A549 (cell line): ENCODE measurements at regions not wholly inside any gene's neighbourhood (a gene's known extent, or its start where the extent isn't known, plus 50 kb on each side); places are given as distances from the start of the nearest gene placed in this dataset.

Source experiments
- ATAC-seq, 2 experiments: fragments of 200-7000 bp in 1 of 2; fragments of >200 bp in 1 of 2; cut with Nextera tagmentation in 1 of 2; cut with Tn5 transposase in 1 of 2; 3 replicates each; pipeline versions ENCODE4 v1.8.0 to v1.9.1; 2018 to 2020; ENCODE audit warnings: mild to moderate bottlenecking in 1 of 2, moderate library complexity in 1 of 2
- CTCF ChIA-PET: fragments of 300-600 bp; sonication (Branson Sonifier 250); formaldehyde crosslinking; extraction: SDS; loops from one replicate; lab custom pipeline; 2021; ENCODE audit warnings: antibody characterized with exemption, inconsistent platforms; lab: Yijun Ruan, JAX
- POLR2A ChIA-PET: fragments of 350-600 bp; formaldehyde crosslinking; extraction: SDS; loops from one replicate; lab custom pipeline; 2021; ENCODE audit warnings: antibody characterized with exemption, inconsistent platforms; lab: Yijun Ruan, JAX
- DNase-seq, 2 experiments: peaks; one replicate each; pipeline versions ENCODE4 v3.0.0 to v3.0.0-alpha.2; 2011 to 2016; ENCODE audit warnings: low read depth in 1 of 2, low spot score in 1 of 2
- FAIRE-seq: peaks from 2 replicates; lab custom pipeline; 2011; peaks lifted over from hg19 to GRCh38; lab: Jason Lieb, UNC
- H3K27ac ChIP-seq, 2 experiments: fragments of >200 bp; sonication (Bioruptor Twin); formaldehyde crosslinking; 3 replicates each; pipeline ENCODE4 v1.5.1; 2016 to 2017
- H3K4me1 ChIP-seq: fragments of >200 bp; sonication (Bioruptor Twin); formaldehyde crosslinking; 3 replicates; pipeline ENCODE4 v1.6.1; 2016
- H3K4me2 ChIP-seq: fragments of >200 bp; sonication (Bioruptor Twin); formaldehyde crosslinking; 3 replicates; pipeline ENCODE4 v1.6.1; 2016
- H3K4me3 ChIP-seq: fragments of >200 bp; sonication (Bioruptor Twin); formaldehyde crosslinking; 3 replicates; pipeline ENCODE4 v1.5.1; 2016
- H3K9me3 ChIP-seq: fragments of >200 bp; sonication (Bioruptor Twin); formaldehyde crosslinking; 3 replicates; pipeline ENCODE4 v1.6.1; 2016
- BHLHE40 ChIP-seq: IDR thresholded peaks from 2 replicates; pipeline ENCODE4 v1.6.1; 2012; ENCODE audit warnings: low read depth, low read length, inconsistent platforms
- CBX2 ChIP-seq: fragments of 200-600 bp; sonication (generic); IDR thresholded peaks from 2 replicates; pipeline ENCODE4 v1.6.1; 2016; ENCODE audit warnings: low read depth, mild to moderate bottlenecking, borderline replicate concordance
- CBX8 ChIP-seq: fragments of 200-600 bp; sonication (generic); IDR thresholded peaks from 2 replicates; pipeline ENCODE4 v1.6.1; 2016
- CEBPB ChIP-seq, 2 experiments: fragments of >200 bp in 1 of 2; sonication (Bioruptor Twin) in 1 of 2; formaldehyde crosslinking in 1 of 2; IDR thresholded peaks; 2 replicates each; pipeline ENCODE4 v1.6.1; 2012 to 2016
- EHF ChIP-seq: fragments of 250-450 bp; sonication (Bioruptor Pico); IDR thresholded peaks from 2 replicates; pipeline ENCODE4 v1.5.0; 2020; ENCODE audit warnings: mild to moderate bottlenecking
- ESRRA ChIP-seq: fragments of 150-350 bp; IDR thresholded peaks from 2 replicates; pipeline ENCODE4 v1.6.1; 2014; ENCODE audit warnings: mild to moderate bottlenecking, low read length, borderline replicate concordance
- FOSL2 ChIP-seq, 2 experiments: fragments of 450-650 bp in 1 of 2; fragments of >200 bp in 1 of 2; sonication (Bioruptor Twin) in 1 of 2; formaldehyde crosslinking; IDR thresholded peaks; 2 replicates each; pipeline versions ENCODE4 v1.5.0 to v1.6.1; 2016 to 2020; ENCODE audit warnings: mild to moderate bottlenecking in 1 of 2, moderate library complexity in 1 of 2
- GATA3 ChIP-seq: IDR thresholded peaks from 2 replicates; pipeline ENCODE4 v1.6.1; 2012; ENCODE audit warnings: borderline replicate concordance
- HEYL ChIP-seq: fragments of 250-450 bp; sonication (Bioruptor Pico); IDR thresholded peaks from 2 replicates; pipeline ENCODE4 v1.8.0; 2021; ENCODE audit warnings: mild to moderate bottlenecking, moderate library complexity
- HOXB5 ChIP-seq: fragments of 250-450 bp; sonication (Bioruptor Pico); IDR thresholded peaks from 2 replicates; pipeline ENCODE4 v1.5.0; 2020; ENCODE audit warnings: mild to moderate bottlenecking, moderate library complexity
- JUN ChIP-seq, 2 experiments: fragments of >200 bp; sonication (Bioruptor Twin); formaldehyde crosslinking; IDR thresholded peaks; 2 replicates in 1 of 2; 3 replicates in 1 of 2; pipeline ENCODE4 v1.6.1; 2016 to 2017
- JUNB ChIP-seq: fragments of >200 bp; sonication (Bioruptor Twin); formaldehyde crosslinking; IDR thresholded peaks from 2 replicates; pipeline ENCODE4 v1.6.1; 2016
- KDM5A ChIP-seq: fragments of 200-600 bp; sonication (generic); IDR thresholded peaks from 2 replicates; pipeline ENCODE4 v1.6.1; 2016; ENCODE audit warnings: antibody characterized with exemption, mild to moderate bottlenecking
- NFE2L2 ChIP-seq: fragments of 150-350 bp; conservative IDR thresholded peaks from 2 replicates; pipeline ENCODE4 v1.6.1; 2014; ENCODE audit warnings: low read length
- NPAS2 ChIP-seq: fragments of 250-450 bp; sonication (Bioruptor Pico); IDR thresholded peaks from 2 replicates; pipeline ENCODE4 v1.8.0; 2022; ENCODE audit warnings: mild to moderate bottlenecking, moderate library complexity, borderline replicate concordance
- PHF8 ChIP-seq: fragments of 200-600 bp; sonication (generic); IDR thresholded peaks from 2 replicates; pipeline ENCODE4 v1.6.1; 2016; ENCODE audit warnings: low read depth, mild to moderate bottlenecking, antibody characterized with exemption, moderate library complexity, borderline replicate concordance
- POLR2AphosphoS2 ChIP-seq: conservative IDR thresholded peaks from 2 replicates; pipeline ENCODE4 v1.6.1; 2012; ENCODE audit warnings: low read length, improper control_type of control experiment, inconsistent platforms
- TFCP2L1 ChIP-seq: fragments of 250-450 bp; sonication (Bioruptor Pico); IDR thresholded peaks from 2 replicates; pipeline ENCODE4 v1.5.0; 2021; ENCODE audit warnings: mild to moderate bottlenecking
- ZC3H11A ChIP-seq: fragments of 450-650 bp; IDR thresholded peaks from 2 replicates; pipeline ENCODE4 v1.6.1; 2014; ENCODE audit warnings: antibody characterized with exemption, mild to moderate bottlenecking
- WGBS: methylation state at CpG from one replicate; pipeline ENCODE4 v1.1.6; 2017; ENCODE audit errors: missing lambda C conversion rate; 5-methylcytosine and 5-hydroxymethylcytosine counted together
- TF ChIP-seq, protein P1 (sequence below): fragments of >200 bp; sonication (Bioruptor Twin); formaldehyde crosslinking; IDR thresholded peaks from 3 replicates; pipeline ENCODE4 v1.6.1; 2016
- TF ChIP-seq, protein P2 (sequence below): IDR thresholded peaks from 2 replicates; pipeline ENCODE4 v1.6.1; 2012
- TF ChIP-seq, protein P3 (sequence below): fragments of 250-450 bp; sonication (Bioruptor Pico); IDR thresholded peaks from 2 replicates; pipeline ENCODE4 v1.5.0; 2021; ENCODE audit warnings: mild to moderate bottlenecking, moderate library complexity, borderline replicate concordance
- TF ChIP-seq, protein P4 (sequence below): fragments of >200 bp; sonication (Bioruptor Twin); formaldehyde crosslinking; IDR thresholded peaks from 2 replicates; pipeline ENCODE4 v1.6.1; 2016

GRCh38 chr4:106671716-106672115, 303.1 kb upstream of the GIMD1 start:
- TF ChIP-seq PHF8 (no peak), HOXB5 (CRISPR knock-in tag) (no peak), HEYL (CRISPR knock-in tag) (no peak), CBX8 (no peak), ESRRA (no peak), ZC3H11A (no peak), CBX2 (no peak), NFE2L2 (no peak), KDM5A (no peak)
- TF ChIP-seq, protein P1, sequence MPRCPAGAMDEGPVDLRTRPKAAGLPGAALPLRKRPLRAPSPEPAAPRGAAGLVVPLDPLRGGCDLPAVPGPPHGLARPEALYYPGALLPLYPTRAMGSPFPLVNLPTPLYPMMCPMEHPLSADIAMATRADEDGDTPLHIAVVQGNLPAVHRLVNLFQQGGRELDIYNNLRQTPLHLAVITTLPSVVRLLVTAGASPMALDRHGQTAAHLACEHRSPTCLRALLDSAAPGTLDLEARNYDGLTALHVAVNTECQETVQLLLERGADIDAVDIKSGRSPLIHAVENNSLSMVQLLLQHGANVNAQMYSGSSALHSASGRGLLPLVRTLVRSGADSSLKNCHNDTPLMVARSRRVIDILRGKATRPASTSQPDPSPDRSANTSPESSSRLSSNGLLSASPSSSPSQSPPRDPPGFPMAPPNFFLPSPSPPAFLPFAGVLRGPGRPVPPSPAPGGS, result no peak
- ChIA-PET POLR2A (no interaction called here), CTCF (no interaction called here)
- FAIRE-seq, result no peak
- H3K9me3 ChIP-seq, result no peaks in the 10 kb centered on the region
- H3K4me3 ChIP-seq, result no peak overlapping the region
- 12% methylated on average over 1 of the region's 1 CpG for WGBS
- no peak overlapping the region for H3K27ac ChIP-seq
- H3K4me1 ChIP-seq, result no peaks in the 10 kb centered on the region
- no peak for DNase-seq
- H3K4me2 ChIP-seq, result no peak overlapping the region
- no peak for ATAC-seq

- ATAC-seq, result no peak
- no peak for FAIRE-seq
These were observed 302.4 kb upstream of the GIMD1 start for GRCh38 chr4:106670976-106671375.

DNA sequence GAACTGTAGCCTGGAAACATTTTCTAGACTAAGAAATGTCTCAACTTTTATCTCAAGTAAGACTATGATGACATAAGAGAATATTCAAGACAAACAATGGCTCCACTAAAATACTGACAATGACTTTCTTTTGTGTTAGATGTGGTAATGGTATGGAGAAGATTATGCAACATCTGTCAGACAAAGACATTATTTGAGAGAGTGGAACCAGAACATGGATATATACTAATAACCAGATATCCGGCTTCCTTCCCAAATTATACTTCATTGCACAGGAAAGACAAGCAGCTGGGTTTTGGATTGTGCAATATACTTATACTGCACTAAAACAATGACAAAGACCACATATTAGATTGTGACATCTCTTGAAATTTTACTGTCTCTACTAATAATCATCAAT, 290.8 kb upstream of the GIMD1 start:
- Histone ChIP-seq H3K4me1 (no peaks in the 10 kb centered on the region), H3K4me3 (no peak overlapping the region), H3K9me3 (no peaks in the 10 kb centered on the region), H3K27ac (no peak overlapping the region), H3K4me2 (no peak overlapping the region)
- no peak for TF ChIP-seq NPAS2
- no peak for TF ChIP-seq PHF8
- no peak for TF ChIP-seq FOSL2 (IDR thresholded peaks at IDR 0.05)
- TF ChIP-seq FOSL2 (CRISPR knock-in tag; IDR thresholded peaks at IDR 0.05), result no peak
- no peak for ATAC-seq
- no peak for DNase-seq
- WGBS, result 21% methylated on average over 1 of the region's 1 CpG
- ChIA-PET POLR2A (no interaction called here), CTCF (no interaction called here)
- FAIRE-seq, result no peak

More at GRCh38 chr4:106670976-106671375, 302.4 kb upstream of the GIMD1 start:
- no peaks in the 10 kb centered on the region for H3K4me1 ChIP-seq
- no peak overlapping the region for H3K4me3 ChIP-seq
- no peak overlapping the region for H3K27ac ChIP-seq
- WGBS, result 56% methylated on average over 2 of the region's 2 CpGs
- H3K9me3 ChIP-seq, result no peaks in the 10 kb centered on the region
- no peak for TF ChIP-seq HEYL (CRISPR knock-in tag)
- no peak for TF ChIP-seq NFE2L2
- TF ChIP-seq JUN (IDR thresholded peaks at IDR 0.05), result no peak
- no peak for TF ChIP-seq CBX2
- TF ChIP-seq JUNB, result no peak
- TF ChIP-seq EHF (CRISPR knock-in tag), result no peak
- TF ChIP-seq, protein P2, sequence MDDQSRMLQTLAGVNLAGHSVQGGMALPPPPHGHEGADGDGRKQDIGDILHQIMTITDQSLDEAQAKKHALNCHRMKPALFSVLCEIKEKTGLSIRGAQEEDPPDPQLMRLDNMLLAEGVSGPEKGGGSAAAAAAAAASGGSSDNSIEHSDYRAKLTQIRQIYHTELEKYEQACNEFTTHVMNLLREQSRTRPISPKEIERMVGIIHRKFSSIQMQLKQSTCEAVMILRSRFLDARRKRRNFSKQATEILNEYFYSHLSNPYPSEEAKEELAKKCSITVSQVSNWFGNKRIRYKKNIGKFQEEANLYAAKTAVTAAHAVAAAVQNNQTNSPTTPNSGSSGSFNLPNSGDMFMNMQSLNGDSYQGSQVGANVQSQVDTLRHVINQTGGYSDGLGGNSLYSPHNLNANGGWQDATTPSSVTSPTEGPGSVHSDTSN, result no peak
- no peak for TF ChIP-seq CEBPB (IDR thresholded peaks at IDR 0.05)
- TF ChIP-seq, protein P3, sequence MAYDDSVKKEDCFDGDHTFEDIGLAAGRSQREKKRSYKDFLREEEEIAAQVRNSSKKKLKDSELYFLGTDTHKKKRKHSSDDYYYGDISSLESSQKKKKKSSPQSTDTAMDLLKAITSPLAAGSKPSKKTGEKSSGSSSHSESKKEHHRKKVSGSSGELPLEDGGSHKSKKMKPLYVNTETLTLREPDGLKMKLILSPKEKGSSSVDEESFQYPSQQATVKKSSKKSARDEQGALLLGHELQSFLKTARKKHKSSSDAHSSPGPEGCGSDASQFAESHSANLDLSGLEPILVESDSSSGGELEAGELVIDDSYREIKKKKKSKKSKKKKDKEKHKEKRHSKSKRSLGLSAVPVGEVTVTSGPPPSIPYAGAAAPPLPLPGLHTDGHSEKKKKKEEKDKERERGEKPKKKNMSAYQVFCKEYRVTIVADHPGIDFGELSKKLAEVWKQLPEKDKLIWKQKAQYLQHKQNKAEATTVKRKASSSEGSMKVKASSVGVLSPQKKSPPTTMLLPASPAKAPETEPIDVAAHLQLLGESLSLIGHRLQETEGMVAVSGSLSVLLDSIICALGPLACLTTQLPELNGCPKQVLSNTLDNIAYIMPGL, result no peak
- no peak for TF ChIP-seq POLR2AphosphoS2
- TF ChIP-seq GATA3, result no peak
- no peak for TF ChIP-seq BHLHE40
- TF ChIP-seq, protein P4, sequence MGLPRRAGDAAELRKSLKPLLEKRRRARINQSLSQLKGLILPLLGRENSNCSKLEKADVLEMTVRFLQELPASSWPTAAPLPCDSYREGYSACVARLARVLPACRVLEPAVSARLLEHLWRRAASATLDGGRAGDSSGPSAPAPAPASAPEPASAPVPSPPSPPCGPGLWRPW, result no peak
- TF ChIP-seq TFCP2L1 (CRISPR knock-in tag), result no peak
- ChIA-PET CTCF (no interaction called here), POLR2A (no interaction called here)
- no peak for DNase-seq
- H3K4me2 ChIP-seq, result no peak overlapping the region
